ENCODE measurements at regions not wholly inside any gene's neighbourhood (a gene's known extent, or its start where the extent isn't known, plus 50 kb on each side); places are given as distances from the start of the nearest gene placed in this dataset.

DNA sequence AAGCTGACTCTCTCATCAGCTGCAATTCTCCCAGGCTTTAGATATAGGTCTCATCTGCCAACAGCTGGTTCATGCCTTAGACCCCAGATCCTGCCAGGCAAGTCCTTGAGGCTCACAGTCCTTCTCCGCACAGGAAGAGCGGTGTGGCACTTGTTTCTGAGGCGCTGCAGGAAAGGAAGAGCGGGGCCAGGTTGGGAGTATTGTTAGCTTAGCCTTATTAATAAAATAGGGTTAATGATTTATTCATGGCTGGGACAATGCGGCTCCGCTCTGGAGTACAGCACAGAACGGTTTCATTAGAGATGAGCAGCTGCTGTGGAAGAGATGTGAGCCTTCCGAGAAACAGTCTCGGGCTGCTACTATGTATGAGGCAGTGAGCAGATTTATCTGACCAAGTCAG lies 78.1 kb downstream of the FZD1 start:
- Histone ChIP-seq H3K4me1 (ENCODE audit: control insufficient read depth, insufficient read depth, low read length) (no peaks in the 10 kb centered on the region), H3K9me3 (ENCODE audit: control insufficient read depth, low read depth, low read length) (no peaks in the 10 kb centered on the region), H3K36me3 (ENCODE audit: control insufficient read depth, insufficient read depth, low read length) (no peaks in the 10 kb centered on the region), H3K27ac (ENCODE audit: low read length) (no peak overlapping the region), H3K4me3 (ENCODE audit: low read length) (no peak overlapping the region), H3K27me3 (ENCODE audit: control insufficient read depth, insufficient read depth, low read length) (no peaks in the 10 kb centered on the region)
- peak in 1 of 2 donors; percentile 5 for DNase-seq
- no CpG with 5 or more reads among the region's 9 CpGs for WGBS (ENCODE audit: insufficient coverage, low lambda C conversion rate)

DNA sequence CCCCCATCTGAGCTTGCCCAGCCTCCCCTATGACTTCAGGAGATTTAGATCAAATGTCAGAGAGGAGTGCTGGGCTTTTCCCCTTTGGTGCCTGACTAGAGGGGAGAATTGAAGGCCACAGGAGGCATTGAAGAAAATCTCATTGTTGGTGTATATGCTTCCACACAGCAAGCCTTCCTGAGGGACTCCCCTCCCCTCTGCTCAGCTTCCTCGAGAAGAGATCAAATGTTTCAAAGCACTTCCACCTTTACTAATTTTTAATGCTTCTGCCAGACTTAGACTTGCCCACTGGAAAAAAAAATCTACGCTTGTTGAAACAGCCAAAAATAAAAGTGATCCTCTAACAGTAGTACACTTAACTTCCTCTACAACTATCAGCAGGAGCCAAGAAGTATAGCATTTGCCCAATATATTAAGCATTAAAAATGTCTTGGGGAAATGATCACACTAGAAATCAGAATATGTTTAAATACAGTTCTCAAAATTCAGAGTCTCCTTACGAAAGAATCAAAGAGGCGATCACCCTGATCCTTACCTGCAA lies 79.3 kb downstream of the FZD1 start:
- H3K36me3 ChIP-seq (ENCODE audit: control insufficient read depth, insufficient read depth, low read length): no peaks in the 10 kb centered on the region

DNA sequence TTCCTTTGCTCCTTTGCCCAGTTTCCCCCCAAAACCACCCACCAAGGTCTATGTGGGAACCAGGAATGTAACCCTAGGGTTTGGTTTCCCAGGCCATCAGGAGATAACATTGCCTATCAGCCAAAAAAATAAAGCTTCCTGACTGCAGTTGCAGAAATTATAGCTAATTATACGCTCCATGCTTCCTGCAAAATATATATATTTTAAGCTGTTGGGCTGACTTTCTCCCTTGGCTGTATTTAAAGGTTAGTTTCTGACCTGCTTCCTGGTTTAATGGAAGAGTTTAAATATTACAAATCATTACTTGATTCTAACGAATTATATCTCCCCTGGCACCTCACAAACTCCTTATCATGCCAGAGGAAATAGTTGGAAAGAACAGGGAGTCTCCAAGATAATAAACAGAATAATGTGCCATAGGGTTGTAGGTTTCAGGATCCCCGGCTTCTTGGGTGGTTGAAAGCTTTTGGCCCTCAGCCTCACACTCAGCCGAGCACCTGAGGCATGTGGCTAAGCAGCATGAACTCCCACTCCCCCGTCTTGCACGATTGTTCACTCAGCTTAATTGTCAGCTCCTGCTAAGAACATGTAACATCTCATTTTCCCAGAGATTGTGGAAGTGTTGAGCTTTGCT lies 79.9 kb downstream of the FZD1 start:
- Histone ChIP-seq H3K9me3 (ENCODE audit: control insufficient read depth, low read depth, low read length) (no peaks in the 10 kb centered on the region), H3K36me3 (ENCODE audit: control insufficient read depth, insufficient read depth, low read length) (no peaks in the 10 kb centered on the region), H3K27me3 (ENCODE audit: control insufficient read depth, insufficient read depth, low read length) (no peaks in the 10 kb centered on the region), H3K27ac (ENCODE audit: low read length) (no peak overlapping the region), H3K4me1 (ENCODE audit: control insufficient read depth, insufficient read depth, low read length) (no peaks in the 10 kb centered on the region), H3K4me3 (ENCODE audit: low read length) (no peak overlapping the region)
- 100% methylated on average over 1 of the region's 6 CpGs for WGBS (ENCODE audit: insufficient coverage, low lambda C conversion rate)
- DNase-seq: no peak

More for the DNA sequence above, 79.3 kb downstream of the FZD1 start:
- Histone ChIP-seq H3K4me3 (ENCODE audit: low read length) (no peak overlapping the region), H3K4me1 (ENCODE audit: control insufficient read depth, insufficient read depth, low read length) (no peaks in the 10 kb centered on the region), H3K27me3 (ENCODE audit: control insufficient read depth, insufficient read depth, low read length) (no peaks in the 10 kb centered on the region), H3K9me3 (ENCODE audit: control insufficient read depth, low read depth, low read length) (no peaks in the 10 kb centered on the region), H3K27ac (ENCODE audit: low read length) (no peak overlapping the region)
- no peak for DNase-seq
- no CpG with 5 or more reads among the region's 4 CpGs for WGBS (ENCODE audit: insufficient coverage, low lambda C conversion rate)

DNA sequence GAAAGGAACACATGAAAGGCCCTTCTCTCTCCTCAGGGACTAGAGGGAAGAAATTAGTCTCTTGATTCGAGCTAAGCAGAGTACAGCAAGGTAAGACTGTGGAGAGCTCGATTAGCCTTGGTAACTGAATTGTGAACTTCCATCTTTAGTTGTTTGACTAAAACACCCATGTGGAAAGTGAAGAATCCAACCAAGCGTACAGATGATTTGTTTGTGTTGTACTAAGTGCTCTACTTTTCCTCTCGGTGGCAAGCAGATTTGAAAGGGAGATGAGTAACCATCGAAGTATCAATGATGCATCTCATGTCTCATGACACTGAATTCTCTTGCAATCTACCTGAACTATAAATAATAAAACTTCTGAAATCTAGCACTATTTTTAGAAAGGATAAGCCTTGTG lies 80.7 kb downstream of the FZD1 start:
- no peaks in the 10 kb centered on the region for H3K9me3 ChIP-seq (ENCODE audit: control insufficient read depth, low read depth, low read length)
- H3K4me1 ChIP-seq (ENCODE audit: control insufficient read depth, insufficient read depth, low read length): no peaks in the 10 kb centered on the region
- 80% methylated on average over 1 of the region's 5 CpGs for WGBS (ENCODE audit: insufficient coverage, low lambda C conversion rate)
- no peak overlapping the region for H3K4me3 ChIP-seq (ENCODE audit: low read length)
- H3K36me3 ChIP-seq (ENCODE audit: control insufficient read depth, insufficient read depth, low read length): no peaks in the 10 kb centered on the region
- no peak for DNase-seq
- no peaks in the 10 kb centered on the region for H3K27me3 ChIP-seq (ENCODE audit: control insufficient read depth, insufficient read depth, low read length)
- H3K27ac ChIP-seq (ENCODE audit: low read length): no peak overlapping the region

DNA sequence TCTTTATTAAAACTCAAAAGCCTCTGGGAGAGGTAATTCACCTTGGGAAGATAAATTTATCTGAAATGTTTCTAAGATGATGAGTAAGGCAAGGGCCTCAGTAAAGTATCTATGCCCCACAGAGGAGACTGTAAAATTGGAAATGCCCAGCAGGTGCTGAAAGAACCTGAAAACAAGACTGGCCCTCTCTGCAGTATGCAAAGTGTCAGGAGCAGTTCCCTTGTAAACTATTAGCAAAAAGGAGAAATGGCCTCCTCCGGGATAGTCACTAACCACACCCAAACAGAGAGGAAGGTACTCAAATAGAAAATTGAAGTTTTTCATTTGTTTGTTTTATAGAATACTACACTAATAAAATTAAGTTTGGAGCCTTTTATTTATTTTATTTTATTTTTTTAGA lies 81.2 kb downstream of the FZD1 start:
- Histone ChIP-seq H3K9me3 (ENCODE audit: control insufficient read depth, low read depth, low read length) (no peaks in the 10 kb centered on the region), H3K4me3 (ENCODE audit: low read length) (no peak overlapping the region), H3K4me1 (ENCODE audit: control insufficient read depth, insufficient read depth, low read length) (no peaks in the 10 kb centered on the region), H3K27ac (ENCODE audit: low read length) (no peak overlapping the region), H3K27me3 (ENCODE audit: control insufficient read depth, insufficient read depth, low read length) (no peaks in the 10 kb centered on the region), H3K36me3 (ENCODE audit: control insufficient read depth, insufficient read depth, low read length) (no peaks in the 10 kb centered on the region)
- no peak for DNase-seq
- 83% methylated on average over 1 of the region's 1 CpG for WGBS (ENCODE audit: insufficient coverage, low lambda C conversion rate)

DNA sequence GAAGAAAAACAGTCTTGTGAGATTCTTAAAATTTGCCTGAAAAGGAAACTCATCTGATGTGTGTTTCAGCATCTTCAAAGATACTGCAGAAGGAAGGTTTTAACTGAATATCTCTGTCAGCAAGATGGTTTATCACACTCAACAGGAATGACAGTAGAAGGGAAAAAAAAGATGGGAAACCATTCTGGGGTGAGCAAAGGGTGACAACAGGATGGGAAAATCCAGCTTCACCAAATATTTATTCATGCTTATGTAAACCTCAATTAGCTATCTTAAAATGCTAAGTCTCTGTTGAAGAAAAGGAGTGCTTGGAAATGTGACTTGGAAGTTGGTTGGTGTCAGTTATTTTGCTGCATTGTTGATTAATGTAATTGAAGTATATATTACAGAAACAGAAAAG lies 82.2 kb downstream of the FZD1 start:
- no peaks in the 10 kb centered on the region for H3K9me3 ChIP-seq (ENCODE audit: control insufficient read depth, low read depth, low read length)
- H3K4me3 ChIP-seq (ENCODE audit: low read length): no peak overlapping the region
- DNase-seq: peak in 1 of 2 donors; percentile 5
- no peaks in the 10 kb centered on the region for H3K4me1 ChIP-seq (ENCODE audit: control insufficient read depth, insufficient read depth, low read length)
- H3K27me3 ChIP-seq (ENCODE audit: control insufficient read depth, insufficient read depth, low read length): no peaks in the 10 kb centered on the region
- no peak overlapping the region for H3K27ac ChIP-seq (ENCODE audit: low read length)
- no peaks in the 10 kb centered on the region for H3K36me3 ChIP-seq (ENCODE audit: control insufficient read depth, insufficient read depth, low read length)

DNA sequence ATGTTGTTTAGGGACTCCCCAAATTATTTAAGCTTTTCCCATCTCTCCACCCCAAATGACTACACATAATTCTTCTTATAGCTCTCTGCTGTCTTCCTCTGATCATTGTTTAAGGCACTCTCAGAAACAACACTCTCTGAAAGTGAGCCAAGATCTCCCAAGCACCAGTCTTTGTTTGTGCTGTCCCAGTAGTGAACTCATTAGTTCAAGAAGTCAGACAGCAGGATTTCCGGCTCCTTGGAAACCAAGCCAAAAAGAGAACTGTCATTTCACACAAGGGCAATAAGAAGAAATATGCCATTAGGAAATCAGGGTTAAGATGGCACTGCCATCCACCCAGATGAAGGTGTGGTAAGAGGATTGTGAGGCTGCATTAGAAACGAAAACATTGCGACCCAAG lies 83.1 kb downstream of the FZD1 start:
- H3K27me3 ChIP-seq (ENCODE audit: control insufficient read depth, insufficient read depth, low read length): no peaks in the 10 kb centered on the region
- peak in 1 of 2 donors; percentile 20 for DNase-seq
- H3K27ac ChIP-seq (ENCODE audit: low read length): no peak overlapping the region
- WGBS (ENCODE audit: insufficient coverage, low lambda C conversion rate): no CpG with 5 or more reads among the region's 3 CpGs
- no peaks in the 10 kb centered on the region for H3K4me1 ChIP-seq (ENCODE audit: control insufficient read depth, insufficient read depth, low read length)
- no peaks in the 10 kb centered on the region for H3K36me3 ChIP-seq (ENCODE audit: control insufficient read depth, insufficient read depth, low read length)
- no peaks in the 10 kb centered on the region for H3K9me3 ChIP-seq (ENCODE audit: control insufficient read depth, low read depth, low read length)
- H3K4me3 ChIP-seq (ENCODE audit: low read length): no peak overlapping the region

DNA sequence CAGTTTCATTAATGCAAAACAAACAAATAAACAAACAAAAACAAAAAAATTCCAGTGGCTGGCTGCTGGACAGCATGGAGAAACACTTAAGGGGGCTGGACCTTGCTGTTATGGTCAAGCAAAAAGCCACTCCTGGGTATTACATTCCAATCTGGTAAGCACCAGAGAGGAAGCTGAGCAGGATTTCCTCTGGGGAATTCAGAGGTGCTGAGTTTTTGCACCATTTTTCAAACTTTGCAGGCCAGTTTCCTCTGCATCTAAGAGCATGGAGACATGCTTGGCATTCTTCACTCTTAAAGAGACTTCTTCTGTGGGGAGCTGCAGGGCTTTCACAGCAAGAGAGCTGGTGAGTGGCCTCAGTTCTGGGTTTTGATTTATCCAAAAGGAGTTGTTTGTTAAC lies 84.5 kb downstream of the FZD1 start:
- no peak for DNase-seq
- Histone ChIP-seq H3K36me3 (ENCODE audit: control insufficient read depth, insufficient read depth, low read length) (no peaks in the 10 kb centered on the region), H3K27ac (ENCODE audit: low read length) (no peak overlapping the region), H3K9me3 (ENCODE audit: control insufficient read depth, low read depth, low read length) (no peaks in the 10 kb centered on the region), H3K4me1 (ENCODE audit: control insufficient read depth, insufficient read depth, low read length) (no peaks in the 10 kb centered on the region), H3K27me3 (ENCODE audit: control insufficient read depth, insufficient read depth, low read length) (no peaks in the 10 kb centered on the region), H3K4me3 (ENCODE audit: low read length) (no peak overlapping the region)

DNA sequence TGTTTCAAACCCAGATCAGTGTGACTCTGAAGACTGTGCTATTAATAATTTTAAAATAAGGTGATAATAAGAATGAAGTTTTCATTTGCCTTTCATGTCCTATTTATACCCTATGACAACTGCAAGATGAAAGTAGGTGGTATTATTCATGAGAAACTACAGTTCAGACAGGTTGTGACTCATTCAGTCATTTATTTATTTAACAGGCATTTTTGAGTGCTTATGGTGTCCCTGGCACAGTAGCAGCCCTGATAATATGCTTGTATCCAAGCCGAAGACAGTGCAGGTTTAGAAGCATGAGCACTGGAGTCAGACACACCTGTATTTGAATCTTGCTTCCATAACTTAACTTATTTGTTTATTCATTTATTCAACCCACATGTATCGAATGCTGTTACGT lies 87.1 kb downstream of the FZD1 start:
- Histone ChIP-seq H3K4me1 (ENCODE audit: control insufficient read depth, insufficient read depth, low read length) (no peaks in the 10 kb centered on the region), H3K27ac (ENCODE audit: low read length) (no peak overlapping the region), H3K36me3 (ENCODE audit: control insufficient read depth, insufficient read depth, low read length) (no peaks in the 10 kb centered on the region), H3K9me3 (ENCODE audit: control insufficient read depth, low read depth, low read length) (no peaks in the 10 kb centered on the region), H3K4me3 (ENCODE audit: low read length) (no peak overlapping the region), H3K27me3 (ENCODE audit: control insufficient read depth, insufficient read depth, low read length) (no peaks in the 10 kb centered on the region)
- DNase-seq: no peak
- 50% methylated on average over 1 of the region's 3 CpGs for WGBS (ENCODE audit: insufficient coverage, low lambda C conversion rate)

DNA sequence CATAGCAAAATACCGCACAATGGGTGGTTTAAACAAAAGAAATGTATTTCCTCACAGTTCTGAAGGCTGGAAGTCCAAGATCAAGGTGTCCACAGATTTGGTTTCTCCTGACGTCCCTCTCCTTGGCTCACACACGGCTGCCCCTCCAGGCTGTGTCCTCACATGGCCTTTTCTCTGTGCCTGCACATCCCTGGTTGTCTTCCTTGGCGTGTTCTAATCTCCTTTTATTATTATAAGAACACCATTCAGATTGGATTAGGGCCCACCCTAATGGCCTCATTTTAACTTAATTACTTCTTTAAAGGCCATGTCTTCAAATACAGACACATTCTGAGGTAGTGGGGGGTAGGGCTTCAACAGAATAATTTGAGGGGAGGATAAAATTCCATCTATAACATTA lies 87.9 kb downstream of the FZD1 start:
- H3K27ac ChIP-seq (ENCODE audit: low read length): no peak overlapping the region
- H3K4me1 ChIP-seq (ENCODE audit: control insufficient read depth, insufficient read depth, low read length): no peaks in the 10 kb centered on the region
- no CpG with 5 or more reads among the region's 4 CpGs for WGBS (ENCODE audit: insufficient coverage, low lambda C conversion rate)
- no peak for DNase-seq
- H3K4me3 ChIP-seq (ENCODE audit: low read length): no peak overlapping the region
- no peaks in the 10 kb centered on the region for H3K9me3 ChIP-seq (ENCODE audit: control insufficient read depth, low read depth, low read length)
- no peaks in the 10 kb centered on the region for H3K36me3 ChIP-seq (ENCODE audit: control insufficient read depth, insufficient read depth, low read length)
- no peaks in the 10 kb centered on the region for H3K27me3 ChIP-seq (ENCODE audit: control insufficient read depth, insufficient read depth, low read length)

DNA sequence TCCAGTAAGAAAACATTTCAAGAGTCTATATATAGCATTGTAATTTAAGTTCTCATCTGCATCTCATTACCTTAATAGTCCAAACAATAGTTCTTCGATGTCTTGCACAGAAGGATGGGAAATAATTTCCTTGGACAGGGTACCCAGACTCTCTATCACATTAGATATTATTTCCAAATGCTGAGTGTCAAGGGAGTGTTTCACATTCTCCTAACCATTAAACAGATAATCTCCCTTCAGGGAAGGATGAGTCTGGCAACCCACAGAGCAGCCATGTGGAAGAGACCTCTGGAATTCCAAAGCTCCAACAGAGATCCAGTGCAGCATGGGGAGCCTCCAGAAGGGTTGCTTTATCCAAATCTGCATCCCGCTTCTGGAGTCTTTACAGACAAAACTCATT lies 89.6 kb downstream of the FZD1 start:
- Histone ChIP-seq H3K4me1 (ENCODE audit: control insufficient read depth, insufficient read depth, low read length) (no peaks in the 10 kb centered on the region), H3K27ac (ENCODE audit: low read length) (no peak overlapping the region), H3K4me3 (ENCODE audit: low read length) (no peak overlapping the region), H3K36me3 (ENCODE audit: control insufficient read depth, insufficient read depth, low read length) (no peaks in the 10 kb centered on the region), H3K9me3 (ENCODE audit: control insufficient read depth, low read depth, low read length) (no peaks in the 10 kb centered on the region), H3K27me3 (ENCODE audit: control insufficient read depth, insufficient read depth, low read length) (no peaks in the 10 kb centered on the region)
- 60% methylated on average over 1 of the region's 2 CpGs for WGBS (ENCODE audit: insufficient coverage, low lambda C conversion rate)
- DNase-seq: no peak
